Fibroblast of skin of scalp (primary cell): ENCODE measurements at regions not wholly inside any gene's neighbourhood (a gene's known extent, or its start where the extent isn't known, plus 50 kb on each side); places are given as distances from the start of the nearest gene placed in this dataset.
"Not testable (repeated sequence)": the region's sequence is repeated elsewhere in the genome, so short reads cannot be mapped to it uniquely, and the experiment has no call there.

Source experiments
- DNase-seq: peaks from one replicate; pipeline ENCODE4 v3.0.0-alpha.2; 2013

DNA sequence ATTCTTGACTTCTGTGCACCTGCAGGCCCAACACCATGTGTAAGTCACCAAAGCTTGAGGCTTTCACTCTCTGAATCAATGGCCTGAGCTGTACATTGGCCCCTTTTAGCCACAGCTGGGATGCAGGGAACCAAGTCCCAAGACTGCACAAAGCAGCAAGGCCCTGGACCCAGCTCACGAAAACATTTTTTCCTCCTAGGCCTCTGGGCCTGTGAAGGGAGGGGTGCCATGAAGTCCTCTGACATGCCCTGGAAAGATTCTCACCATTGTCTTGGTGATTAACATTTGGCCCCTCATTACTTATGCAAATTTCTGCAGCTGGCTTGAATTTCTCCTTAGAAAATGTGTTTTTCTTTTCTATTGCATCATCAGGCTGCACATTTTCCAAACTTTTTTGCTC lies 398.6 kb downstream of the DMRTA1 start:
- not testable (repeated sequence) for DNase-seq

DNA sequence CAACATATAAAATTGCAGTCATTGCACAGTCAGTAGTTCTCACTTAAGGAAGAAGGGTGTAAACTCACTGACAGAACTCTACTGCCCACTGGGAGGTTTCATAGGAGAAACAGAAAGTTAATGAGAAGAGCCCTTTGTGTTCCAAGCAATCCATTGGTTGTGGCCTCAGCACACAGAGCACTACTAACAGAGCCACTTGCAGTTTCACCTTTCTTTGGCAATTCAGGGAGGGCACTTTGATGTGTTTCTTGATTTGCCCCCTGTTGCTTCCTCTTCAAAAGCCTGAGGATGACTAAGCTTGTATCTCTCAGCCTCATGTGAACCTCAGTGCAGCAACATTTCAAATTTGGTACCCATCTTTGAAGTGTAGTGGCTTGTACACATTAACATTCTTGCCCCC lies 409.4 kb downstream of the DMRTA1 start:
- DNase-seq, result no peak

DNA sequence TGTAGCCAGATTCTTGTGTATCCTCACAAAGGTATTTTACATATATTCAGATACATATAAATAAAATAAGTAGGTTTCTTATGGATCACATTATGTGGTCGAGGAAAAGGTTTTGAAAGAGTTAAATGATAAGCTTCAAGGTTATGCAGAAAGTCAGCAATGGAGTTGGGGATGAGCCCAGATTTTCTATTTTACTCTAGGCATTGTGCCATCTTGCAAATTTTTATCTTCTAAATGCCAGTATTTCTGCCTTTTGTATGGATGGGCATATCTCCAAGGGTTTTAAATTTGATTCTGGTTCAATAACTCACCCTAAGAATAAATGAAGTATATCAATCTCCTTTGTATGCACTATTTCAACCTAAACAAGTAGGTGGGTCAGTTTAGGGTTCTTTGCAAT lies 410.7 kb downstream of the DMRTA1 start:
- no peak for DNase-seq

DNA sequence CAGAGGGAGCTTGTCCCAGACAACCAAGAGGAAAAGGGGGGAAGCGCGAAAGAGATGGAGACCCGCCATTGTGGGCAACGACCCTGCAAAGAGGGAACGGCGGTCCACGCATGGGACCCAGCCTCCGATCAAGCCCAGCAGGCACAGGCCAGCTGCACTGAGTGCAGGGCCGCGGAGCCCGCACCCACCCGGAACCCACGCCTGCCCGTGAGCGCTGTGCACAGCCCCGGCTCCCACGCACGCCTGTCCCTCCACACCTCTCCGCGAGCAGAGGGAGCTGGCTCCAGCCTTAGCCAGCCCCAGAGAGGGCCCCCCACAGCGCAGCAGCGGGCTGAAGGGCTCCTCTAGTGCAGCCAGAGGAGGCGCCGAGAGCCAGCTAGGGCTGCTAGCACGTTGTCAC lies 416.5 kb downstream of the DMRTA1 start:
- DNase-seq, result no peak

DNA sequence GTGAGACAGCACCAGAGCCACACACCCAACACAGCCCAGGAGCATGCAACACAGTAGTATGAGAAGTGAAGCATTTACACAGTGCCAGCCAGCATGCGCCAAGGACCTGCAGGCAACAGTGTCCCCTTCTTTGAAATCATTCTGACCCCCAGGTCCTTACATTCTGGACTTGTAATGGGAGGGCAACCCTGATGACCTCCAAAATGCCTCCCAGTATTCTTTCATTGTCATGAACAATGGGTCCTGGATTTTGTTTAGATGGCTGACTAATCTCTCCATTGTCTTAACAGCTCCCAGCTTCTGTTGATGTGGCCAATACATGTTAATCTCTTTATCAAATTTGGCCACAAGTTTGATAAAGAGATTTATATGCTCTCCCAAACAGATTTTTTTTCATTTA lies 417.1 kb downstream of the DMRTA1 start:
- DNase-seq, result no peak

DNA sequence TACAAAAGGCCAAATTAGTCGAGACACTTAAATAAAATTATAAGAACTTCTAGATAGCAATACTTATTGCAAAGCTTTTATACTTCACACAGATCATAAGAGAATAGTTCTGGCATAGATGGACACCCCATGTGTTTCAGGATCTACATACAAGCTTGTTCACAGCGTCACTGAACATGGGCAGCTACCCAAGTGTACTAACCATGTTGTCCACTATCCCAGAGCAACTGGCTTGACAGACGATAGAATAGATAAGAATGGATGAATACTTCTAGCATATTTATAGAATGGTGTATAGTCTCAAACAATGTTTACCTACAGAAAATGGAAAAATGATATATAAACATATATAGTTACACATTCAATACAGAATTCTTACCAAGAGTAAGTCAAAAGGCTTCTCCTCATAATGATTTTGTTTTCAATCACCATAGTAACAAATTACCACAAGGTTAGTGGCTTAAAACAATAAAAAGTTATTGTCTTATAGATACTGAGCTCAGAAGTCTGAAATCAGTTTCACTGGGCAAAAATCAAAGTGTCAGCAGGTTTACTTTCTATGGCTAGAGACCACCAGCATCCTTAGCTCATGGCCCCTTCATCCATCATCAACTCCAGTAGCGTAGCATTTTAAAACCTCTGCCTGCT lies 446.7 kb downstream of the DMRTA1 start:
- no peak for DNase-seq

DNA sequence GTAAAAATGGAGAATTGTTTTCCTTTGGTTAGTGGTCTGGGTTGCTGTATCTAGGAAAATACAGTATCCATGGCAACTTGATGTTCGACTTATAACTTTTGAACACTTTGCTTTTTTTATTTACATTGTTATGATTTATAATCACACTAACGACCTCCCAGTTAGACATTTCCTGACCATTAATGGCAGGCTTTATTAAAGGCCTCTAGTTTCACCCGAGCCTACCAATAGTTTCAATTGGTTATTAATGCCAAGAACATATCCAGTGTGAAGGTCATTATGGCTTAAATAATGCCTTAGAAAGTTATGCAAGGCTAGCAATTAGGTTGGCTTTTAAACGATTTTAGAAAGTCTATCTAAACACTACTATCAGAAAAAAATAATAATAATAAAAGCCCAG lies 452.0 kb downstream of the DMRTA1 start:
- no peak for DNase-seq

DNA sequence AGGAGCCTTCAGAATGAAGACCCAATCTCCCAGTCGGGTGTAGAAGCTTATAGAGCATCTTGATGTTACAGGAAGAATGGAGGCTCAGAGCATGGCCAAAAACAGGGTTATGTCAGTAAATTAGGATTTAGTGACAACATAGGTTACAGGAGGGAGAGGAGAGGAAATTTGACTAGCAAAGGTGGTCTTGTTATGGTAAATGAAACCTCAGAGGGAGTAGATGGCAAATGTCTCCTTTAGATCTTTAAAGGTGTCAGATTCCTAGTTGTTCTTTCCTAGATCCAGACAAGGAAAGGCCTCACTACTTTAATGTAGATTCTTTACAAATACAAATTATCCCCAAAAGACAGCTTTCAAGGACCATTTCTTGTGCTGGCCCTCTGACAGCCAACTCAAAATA lies 465.0 kb downstream of the DMRTA1 start:
- DNase-seq, result no peak

DNA sequence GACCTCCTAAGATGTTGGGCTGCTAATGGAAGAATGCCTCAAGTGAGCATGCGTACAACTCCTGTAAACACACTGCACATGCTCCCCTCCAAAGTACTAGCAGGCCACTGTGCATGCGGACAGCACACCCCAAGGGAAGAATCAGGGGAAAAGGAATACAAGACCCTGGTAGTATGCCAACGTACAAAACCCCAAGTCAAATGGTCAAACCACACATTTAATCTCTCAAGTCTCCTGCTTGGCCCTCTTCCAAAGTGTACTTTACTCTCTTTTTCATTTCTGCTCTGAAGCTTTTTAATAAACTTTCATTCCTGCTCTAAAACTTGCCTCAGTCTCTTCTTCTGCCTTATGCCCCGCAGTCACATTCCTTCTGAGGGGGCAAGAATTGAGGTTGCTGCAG lies 466.4 kb downstream of the DMRTA1 start:
- no peak for DNase-seq

DNA sequence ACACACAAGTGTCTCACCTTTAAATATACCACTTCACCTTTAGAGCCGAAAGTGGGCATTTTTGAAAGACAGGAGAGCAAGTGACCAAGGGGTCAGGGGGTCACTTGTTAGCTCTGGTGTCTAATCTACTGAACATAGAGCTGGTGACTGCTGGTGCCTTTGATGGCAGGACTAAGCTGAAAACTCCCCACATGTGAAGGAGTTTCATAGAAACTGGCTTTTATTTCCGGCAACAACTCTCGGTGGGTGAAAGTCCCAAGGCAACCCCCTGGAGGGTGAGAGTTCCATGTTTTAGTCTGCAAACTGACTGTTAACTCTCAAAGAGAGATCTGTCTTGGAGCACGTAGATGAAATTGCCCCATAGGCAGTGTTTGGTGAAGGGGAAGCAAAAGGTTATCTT lies 466.9 kb downstream of the DMRTA1 start:
- no peak for DNase-seq

DNA sequence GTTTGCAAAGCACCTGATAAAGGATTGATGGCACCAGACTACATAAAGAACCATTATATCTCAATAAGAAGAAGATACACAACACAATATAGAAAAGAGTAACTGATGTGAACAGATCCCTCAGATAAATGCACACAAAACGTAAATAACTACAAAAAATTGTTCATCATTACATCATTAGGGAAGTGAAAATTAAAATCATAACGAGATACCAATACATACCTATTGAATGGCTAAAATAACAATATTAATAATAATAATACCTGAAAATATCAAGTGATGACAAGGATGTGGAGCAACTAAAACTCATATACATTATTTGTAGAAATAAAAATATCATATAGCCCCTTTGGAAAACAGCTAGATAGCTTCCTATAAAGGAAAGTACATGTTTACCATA lies 469.5 kb downstream of the DMRTA1 start:
- DNase-seq, result no peak

DNA sequence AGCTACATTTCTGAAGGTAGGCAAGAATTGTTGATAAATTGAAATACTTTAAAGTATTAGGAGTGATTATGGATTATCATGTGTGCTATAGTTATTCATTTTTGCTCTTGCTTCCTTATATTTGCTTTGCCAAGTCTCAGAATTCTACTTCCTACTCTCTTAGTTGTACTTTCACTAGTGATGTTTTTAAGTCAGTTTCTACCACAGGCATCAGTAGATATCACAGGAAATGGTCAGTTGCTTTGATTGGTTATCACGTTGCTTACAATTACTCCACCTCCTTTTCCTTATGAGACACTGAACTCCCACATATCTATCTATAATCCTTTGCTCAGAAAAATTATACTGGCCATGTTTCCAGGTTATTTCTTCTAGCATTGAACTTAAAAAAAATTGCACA lies 472.8 kb downstream of the DMRTA1 start:
- no peak for DNase-seq

DNA sequence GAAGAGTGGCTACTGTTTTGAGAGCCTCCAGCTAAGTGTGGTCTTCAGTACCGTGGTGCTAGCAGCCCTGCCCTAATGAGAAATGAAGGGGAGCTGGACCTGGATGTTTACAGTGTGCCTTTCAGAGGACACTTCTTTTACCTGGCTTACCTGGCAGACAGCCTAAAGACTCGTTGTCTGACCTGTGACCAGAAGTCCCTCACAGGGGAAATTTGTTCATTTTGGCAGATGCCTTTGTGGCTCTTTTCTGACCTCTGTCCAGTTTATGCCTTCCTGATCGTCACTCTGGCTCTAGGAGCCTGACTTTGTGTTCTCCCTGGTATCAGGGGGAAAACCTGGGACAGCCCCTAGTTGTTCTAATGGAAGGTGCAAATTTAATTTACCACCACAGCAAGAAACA lies 475.1 kb downstream of the DMRTA1 start:
- DNase-seq, result no peak

DNA sequence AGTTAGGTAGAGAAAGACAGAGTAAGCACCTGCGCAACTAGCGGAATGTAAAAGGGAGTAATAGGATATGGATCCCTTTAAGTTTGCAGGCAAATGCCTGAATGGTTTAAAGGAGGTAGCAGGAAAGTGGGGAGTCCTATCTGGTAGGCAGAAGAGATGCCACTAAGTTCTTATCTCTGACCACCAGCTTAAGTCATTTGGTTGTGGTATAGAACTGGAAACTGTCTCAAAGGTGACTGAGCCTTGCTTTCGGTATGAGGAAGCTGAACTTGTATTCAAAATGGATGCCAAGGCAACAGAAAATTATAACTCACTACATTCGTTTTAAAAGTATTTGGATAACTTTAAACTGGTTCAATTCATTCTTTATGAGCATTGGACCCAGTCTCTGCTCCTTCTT lies 475.6 kb downstream of the DMRTA1 start:
- no peak for DNase-seq

DNA sequence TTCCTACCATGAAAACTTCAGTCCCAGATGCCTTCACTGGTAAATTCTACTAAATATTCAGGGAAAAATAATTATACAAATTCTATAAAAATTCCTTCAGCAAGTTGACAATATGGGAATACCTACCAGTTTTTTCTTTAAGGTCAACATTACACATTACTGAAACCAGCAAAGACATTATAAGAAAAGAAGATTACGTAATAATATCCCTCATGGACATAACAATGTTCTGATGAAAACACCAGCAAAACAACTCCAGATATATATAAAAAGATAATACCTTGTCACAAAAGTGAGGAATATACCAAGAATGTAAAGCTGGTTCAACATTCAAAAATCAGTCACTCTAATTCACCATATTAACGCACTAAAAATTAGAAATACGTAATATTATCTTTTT lies 507.9 kb downstream of the DMRTA1 start:
- no peak for DNase-seq

DNA sequence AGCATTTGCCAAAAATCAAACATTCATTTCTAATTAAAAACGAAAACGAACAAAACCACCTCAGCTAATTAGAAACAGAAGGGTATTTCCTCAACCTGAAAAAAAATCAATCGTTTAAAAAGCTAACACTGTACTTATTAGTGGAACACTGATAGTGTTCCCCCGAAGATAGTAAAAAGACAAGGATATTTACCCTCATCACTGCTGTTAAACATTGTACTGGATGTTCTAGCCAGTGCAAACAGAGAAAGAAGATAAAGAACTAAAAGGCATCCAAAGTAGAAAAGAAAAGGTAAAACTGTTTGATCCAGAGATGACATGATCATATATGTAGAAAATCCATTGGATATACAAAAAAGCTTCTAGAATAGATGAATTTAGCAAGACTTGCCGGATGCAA lies 508.3 kb downstream of the DMRTA1 start:
- no peak for DNase-seq

DNA sequence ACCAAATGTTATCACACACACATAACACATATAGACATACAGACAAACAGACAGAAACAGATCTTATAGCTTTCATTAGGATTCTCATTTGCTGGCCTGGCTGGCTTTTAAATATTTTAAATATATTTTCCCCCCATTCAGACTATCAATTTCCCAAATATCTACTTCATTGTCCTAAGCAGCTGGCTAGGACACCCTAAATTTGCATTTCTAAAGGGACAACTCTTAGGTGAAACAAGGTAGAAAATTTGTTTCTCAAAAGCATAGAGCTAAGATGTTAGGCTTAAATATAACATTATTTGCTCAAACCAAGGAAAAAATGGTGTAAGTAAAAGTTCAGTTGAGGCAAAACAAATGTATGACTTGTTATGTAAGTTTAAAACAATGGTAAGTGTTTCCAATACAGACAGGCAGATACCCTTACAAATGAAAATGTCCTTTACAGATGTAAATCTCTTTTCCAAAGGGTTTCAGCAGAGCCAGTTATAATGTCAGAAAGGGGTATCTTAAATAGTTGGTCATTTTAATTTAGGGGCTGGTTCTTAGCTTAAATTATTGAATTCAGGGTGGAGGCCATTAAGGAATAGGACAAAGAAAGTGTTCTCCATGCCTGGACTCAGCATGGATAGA lies 522.8 kb downstream of the DMRTA1 start:
- DNase-seq, result no peak

DNA sequence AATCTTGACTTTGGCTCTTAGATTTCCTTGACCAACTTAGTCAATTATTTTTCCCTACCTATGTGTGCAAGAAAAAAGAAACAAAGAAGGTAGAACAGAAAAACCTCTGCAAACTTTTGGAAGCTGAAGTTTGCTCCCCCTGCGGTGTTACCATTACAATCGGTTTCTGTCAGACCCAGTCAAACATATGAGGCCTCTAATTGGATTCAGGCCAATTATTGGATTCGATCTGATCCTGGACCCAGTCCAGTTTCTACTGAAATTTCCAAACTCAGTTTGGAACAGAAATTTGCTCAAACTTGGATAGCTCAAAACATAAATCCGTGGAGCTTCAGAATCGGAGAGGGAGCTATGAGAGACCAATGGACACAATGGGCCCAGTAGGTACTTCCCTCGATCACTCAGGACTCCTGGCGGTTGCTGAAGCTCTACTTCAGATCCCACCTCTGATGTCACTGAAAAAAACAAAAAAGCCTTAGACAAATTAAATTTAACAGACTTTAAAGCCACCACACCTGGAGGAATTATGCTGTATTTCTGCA lies 523.9 kb downstream of the DMRTA1 start:
- no peak for DNase-seq

DNA sequence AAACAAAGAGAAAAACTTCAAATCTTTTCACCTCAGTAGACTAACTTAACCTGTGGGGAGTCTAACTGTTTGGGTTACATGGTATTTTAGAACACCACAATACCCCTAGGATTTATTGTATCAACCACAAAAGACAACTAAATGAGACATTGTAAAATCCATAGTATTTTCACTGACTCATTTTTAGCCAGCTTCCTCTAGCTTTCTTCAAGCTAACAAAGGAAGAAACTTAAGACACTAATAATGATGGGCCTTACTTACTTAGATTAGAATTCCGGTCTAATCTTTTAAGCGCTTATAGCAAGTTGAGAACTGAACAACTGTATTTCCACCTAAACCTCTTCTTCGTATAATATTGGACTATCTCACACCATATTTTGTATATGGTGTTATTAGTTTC lies 529.3 kb downstream of the DMRTA1 start:
- peak; percentile 50 for DNase-seq

DNA sequence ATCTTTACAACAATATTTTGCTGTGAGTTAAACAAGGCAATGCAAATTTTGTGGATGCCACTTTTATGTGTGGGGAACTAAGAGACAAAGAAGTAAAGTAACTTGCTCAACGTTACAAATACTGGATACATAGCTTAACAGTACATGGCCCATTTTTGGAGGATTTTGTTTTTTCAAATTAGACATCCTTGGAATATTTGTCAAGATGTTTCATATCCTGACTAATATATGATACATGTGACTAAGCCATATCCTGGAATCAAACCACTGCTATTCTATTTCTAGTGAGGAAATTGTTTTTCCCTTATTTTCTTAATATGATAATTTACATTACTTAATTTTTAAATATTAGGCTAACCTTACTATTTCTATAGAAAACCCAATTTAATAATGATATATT lies 529.8 kb downstream of the DMRTA1 start:
- DNase-seq, result peak; percentile 59

DNA sequence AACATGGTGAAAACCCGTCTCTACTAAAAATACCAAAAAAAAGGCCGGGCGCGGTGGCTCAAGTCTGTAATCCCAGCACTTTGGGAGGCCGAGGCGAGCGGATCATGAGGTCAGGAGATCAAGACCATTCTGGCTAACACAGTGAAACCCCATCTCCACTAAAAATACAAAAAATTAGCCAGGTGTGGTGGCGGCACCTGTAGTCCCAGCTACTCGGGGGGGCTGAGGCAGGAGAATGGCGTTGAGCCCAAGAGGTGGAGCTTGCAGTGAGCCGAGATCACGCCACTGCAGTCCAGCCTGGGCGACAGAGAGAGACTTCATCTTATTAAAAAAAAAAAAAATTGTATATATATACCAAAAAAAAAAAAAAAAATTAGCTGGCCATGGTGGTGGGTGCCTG lies 533.8 kb downstream of the DMRTA1 start:
- not testable (repeated sequence) for DNase-seq

DNA sequence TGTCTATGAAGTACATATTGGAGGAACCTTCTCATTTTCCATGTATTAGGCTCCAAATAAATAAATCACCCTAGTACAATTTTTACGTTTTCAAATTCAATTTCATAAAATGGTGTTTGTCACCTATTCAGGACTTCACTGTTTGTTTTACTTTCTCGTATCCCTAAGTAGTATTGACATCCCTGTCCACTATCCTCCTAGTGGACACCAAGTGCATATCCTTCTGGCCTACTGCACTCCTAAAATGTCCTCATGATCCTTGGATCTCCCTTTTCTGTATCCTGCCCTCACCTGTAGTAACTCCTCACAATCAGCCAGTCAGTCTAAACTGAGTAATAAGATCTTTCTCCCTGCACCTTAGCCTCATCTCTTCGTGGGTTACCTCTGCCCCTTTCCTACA lies 539.9 kb downstream of the DMRTA1 start:
- DNase-seq, result no peak

DNA sequence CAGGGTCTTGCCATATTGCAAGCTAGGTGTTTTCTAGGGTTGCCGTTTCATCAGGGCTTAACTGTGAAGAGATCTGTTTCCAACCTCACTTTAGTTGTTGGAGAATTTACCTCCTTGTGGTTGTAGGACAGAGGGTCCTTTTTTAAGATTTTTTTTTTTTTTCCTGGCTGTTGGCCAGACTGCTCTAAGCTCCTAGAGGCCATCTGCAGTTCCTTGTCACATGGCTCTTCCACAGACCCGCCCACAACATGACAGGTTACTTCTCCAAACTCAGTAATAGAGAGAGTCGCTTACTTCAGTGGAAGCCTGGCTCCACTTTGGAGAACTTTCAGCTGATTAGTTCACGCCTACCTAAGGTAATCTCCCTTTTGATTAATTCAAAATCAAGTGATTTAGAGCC lies 543.7 kb downstream of the DMRTA1 start:
- DNase-seq, result no peak

DNA sequence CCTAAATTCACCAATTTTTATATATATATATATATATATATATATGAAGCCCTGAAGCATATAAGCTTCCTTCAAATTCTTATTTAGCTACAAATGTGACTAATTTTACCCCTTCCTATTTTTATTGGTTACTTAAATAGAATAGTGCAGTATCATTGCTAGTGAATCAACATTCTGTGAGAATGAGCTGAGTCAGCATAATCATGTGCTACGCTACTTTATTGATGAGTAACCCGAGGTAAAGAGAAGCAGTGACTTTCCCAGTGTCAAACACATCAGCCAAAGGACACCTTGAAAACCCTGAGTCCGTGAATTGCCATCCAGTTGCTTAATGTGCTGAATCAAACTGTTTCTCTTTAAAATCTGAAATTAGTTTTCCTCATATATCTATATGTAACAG lies 546.2 kb downstream of the DMRTA1 start:
- DNase-seq, result no peak

DNA sequence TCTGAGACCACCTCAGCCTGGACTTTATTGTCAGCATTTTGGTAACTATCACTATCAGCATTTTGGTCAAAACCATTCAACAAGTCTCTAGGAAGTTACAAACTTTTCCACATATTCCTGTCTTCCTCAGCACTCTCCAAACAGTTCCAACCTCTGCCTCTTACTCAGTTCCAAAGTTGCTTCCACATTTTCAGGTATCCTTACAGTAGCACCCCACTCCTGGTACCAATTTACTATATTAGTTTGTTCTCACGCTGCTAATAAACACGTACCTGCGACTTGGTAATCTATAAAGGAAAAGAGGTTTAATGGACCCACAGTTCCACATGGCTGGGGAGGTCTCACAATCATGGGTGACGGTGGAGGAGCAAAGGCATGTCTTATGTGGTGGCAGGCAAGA lies 551.3 kb downstream of the DMRTA1 start:
- DNase-seq, result no peak
